ENCODE measurements at regions not wholly inside any gene's neighbourhood (a gene's known extent, or its start where the extent isn't known, plus 50 kb on each side); places are given as distances from the start of the nearest gene placed in this dataset.

DNA sequence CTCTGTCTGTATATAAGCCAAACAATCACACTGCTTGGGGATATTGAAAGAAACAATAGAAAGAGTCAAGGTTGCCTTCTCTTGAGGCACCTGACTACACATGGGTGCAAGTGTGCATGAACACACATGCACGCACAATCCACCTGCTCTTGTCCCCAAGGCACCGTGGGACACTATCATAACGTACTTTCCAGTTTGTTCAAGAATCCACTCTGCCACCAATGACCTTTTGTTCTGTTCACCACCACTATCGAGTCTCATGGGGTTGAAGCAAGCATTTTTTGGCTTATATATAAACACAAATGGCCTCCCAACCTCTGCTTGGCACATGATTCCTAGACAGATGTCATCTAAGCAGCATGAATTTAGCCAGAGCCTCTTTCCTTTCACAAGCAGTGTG lies 365.4 kb downstream of the EMP1 start:
- Histone ChIP-seq H3K4me3 (replicated peaks; ENCODE audit: insufficient read depth, low read length) (no peak overlapping the region), H3K27me3 (ENCODE audit: insufficient read depth, poor library complexity, severe bottlenecking) (no peaks in the 10 kb centered on the region), H3K27ac (replicated peaks) (no peak overlapping the region)
- TF ChIP-seq REST (IDR thresholded peaks at IDR 0.05; ENCODE audit: insufficient replicate concordance, low read depth), result no peak
- no peak for DNase-seq (ENCODE audit: low read depth in 1 of 2, low spot score in 1 of 2)

- DNase-seq (ENCODE audit: low read depth in 1 of 2, low spot score in 1 of 2), result no peak
- Histone ChIP-seq H3K27ac (replicated peaks) (no peak overlapping the region), H3K4me3 (replicated peaks; ENCODE audit: insufficient read depth, low read length) (no peak overlapping the region), H3K27me3 (ENCODE audit: insufficient read depth, poor library complexity, severe bottlenecking) (no peaks in the 10 kb centered on the region)
- TF ChIP-seq REST (IDR thresholded peaks at IDR 0.05; ENCODE audit: insufficient replicate concordance, low read depth), result no peak
- no peak for TF ChIP-seq POLR2AphosphoS5 (IDR thresholded peaks at IDR 0.05; ENCODE audit: low read depth)
- TF ChIP-seq CTCF (IDR thresholded peaks at IDR 0.05; ENCODE audit: insufficient read depth, low read length), result no peak
- TF ChIP-seq GABPA (IDR thresholded peaks at IDR 0.05; ENCODE audit: low read depth), result no peak
- no peak for TF ChIP-seq SPI1 (IDR thresholded peaks at IDR 0.05; ENCODE audit: borderline replicate concordance, low read depth)
These were observed 362.9 kb downstream of the EMP1 start for GRCh38 chr12:13559318-13559978.

GRCh38 chr12:13552830-13553229 lies 356.3 kb downstream of the EMP1 start:
- Histone ChIP-seq H3K27ac (replicated peaks) (no peak overlapping the region), H3K27me3 (ENCODE audit: insufficient read depth, poor library complexity, severe bottlenecking) (peaks cover 2% of the 10 kb centered on the region), H3K4me3 (replicated peaks; ENCODE audit: insufficient read depth, low read length) (no peak overlapping the region)
- TF ChIP-seq CTCF (IDR thresholded peaks at IDR 0.05; ENCODE audit: insufficient read depth, low read length), result no peak
- no peak for TF ChIP-seq SPI1 (IDR thresholded peaks at IDR 0.05; ENCODE audit: borderline replicate concordance, low read depth)
- DNase-seq (ENCODE audit: low read depth in 1 of 2, low spot score in 1 of 2), result no peak

- Histone ChIP-seq H3K4me3 (replicated peaks; ENCODE audit: insufficient read depth, low read length) (no peak overlapping the region), H3K27me3 (ENCODE audit: insufficient read depth, poor library complexity, severe bottlenecking) (peaks cover 8% of the 10 kb centered on the region), H3K27ac (replicated peaks) (no peak overlapping the region)
- DNase-seq (ENCODE audit: low read depth in 1 of 2, low spot score in 1 of 2), result no peak
- TF ChIP-seq REST (IDR thresholded peaks at IDR 0.05; ENCODE audit: insufficient replicate concordance, low read depth) (no peak), GABPA (IDR thresholded peaks at IDR 0.05; ENCODE audit: low read depth) (no peak), CTCF (IDR thresholded peaks at IDR 0.05; ENCODE audit: insufficient read depth, low read length) (no peak), POLR2AphosphoS5 (IDR thresholded peaks at IDR 0.05; ENCODE audit: low read depth) (no peak), SPI1 (IDR thresholded peaks at IDR 0.05; ENCODE audit: borderline replicate concordance, low read depth) (no peak)
These were observed 350.8 kb downstream of the EMP1 start for GRCh38 chr12:13547283-13547682.
